Smooth muscle cell (in vitro differentiated cells): ENCODE measurements at regions not wholly inside any gene's neighbourhood (a gene's known extent, or its start where the extent isn't known, plus 50 kb on each side); places are given as distances from the start of the nearest gene placed in this dataset.
A peak's percentile ranks its signal among the peaks of the same experiment; 100 is the strongest.

Experiments used
- DNase-seq: peaks from one replicate; lab custom pipeline; 2025; ENCODE audit not compliant: unreplicated experiment; lab: John Stamatoyannopoulos, UW
- H2AFZ ChIP-seq: fragments of 200-600 bp; sonication (generic); 2 replicates; pipeline ENCODE4 v1.6.0; 2016; ENCODE audit warnings: antibody characterized with exemption, low read depth, mild to moderate bottlenecking
- H3F3A ChIP-seq: fragments of 200-600 bp; sonication (generic); 2 replicates; pipeline ENCODE4 v1.6.0; 2017; ENCODE audit warnings: antibody characterized with exemption, low read depth
- H3K27ac ChIP-seq: fragments of 200-600 bp; sonication (generic); 2 replicates; pipeline ENCODE4 v1.5.1; 2016; ENCODE audit warnings: low read depth, mild to moderate bottlenecking
- H3K27me3 ChIP-seq: fragments of 200-600 bp; sonication (generic); 2 replicates; pipeline ENCODE4 v1.6.1; 2016; ENCODE audit warnings: low read depth, mild to moderate bottlenecking
- H3K36me3 ChIP-seq: fragments of 200-600 bp; sonication (generic); 2 replicates; pipeline ENCODE4 v1.5.1; 2016; ENCODE audit warnings: low read depth
- H3K4me1 ChIP-seq: fragments of 200-600 bp; sonication (generic); 2 replicates; pipeline ENCODE4 v1.5.1; 2016; ENCODE audit warnings: low read depth
- H3K4me2 ChIP-seq: fragments of 200-600 bp; sonication (generic); 2 replicates; pipeline ENCODE4 v1.6.0; 2016; ENCODE audit warnings: mild to moderate bottlenecking
- H3K4me3 ChIP-seq: fragments of 200-600 bp; sonication (generic); 2 replicates; pipeline ENCODE4 v1.5.1; 2016; ENCODE audit warnings: mild to moderate bottlenecking
- H3K79me2 ChIP-seq: fragments of 200-600 bp; sonication (generic); 2 replicates; pipeline ENCODE4 v1.6.0; 2016; ENCODE audit warnings: low read depth, mild to moderate bottlenecking
- H3K9ac ChIP-seq: fragments of 200-600 bp; sonication (generic); 2 replicates; pipeline ENCODE4 v1.6.0; 2016; ENCODE audit warnings: low read depth
- H3K9me3 ChIP-seq: fragments of 200-600 bp; sonication (generic); replicated peaks from 2 replicates; pipeline ENCODE4 v1.5.1; 2016; ENCODE audit warnings: low read depth
- H4K20me1 ChIP-seq: fragments of 200-600 bp; sonication (generic); 2 replicates; pipeline ENCODE4 v1.6.0; 2016; ENCODE audit warnings: low read depth
- CTCF ChIP-seq: fragments of 200-600 bp; sonication (generic); IDR thresholded peaks from 2 replicates; pipeline ENCODE4 v1.5.1; 2017; ENCODE audit warnings: borderline replicate concordance, mild to moderate bottlenecking, antibody characterized with exemption; ENCODE audit not compliant: insufficient read depth, poor library complexity, severe bottlenecking
- WGBS: methylation state at CpG from one replicate; pipeline ENCODE4 v1.1.7; 2016; ENCODE audit warnings: low lambda C conversion rate; 5-methylcytosine and 5-hydroxymethylcytosine counted together

GRCh38 chr4:175419236-175419718, 392.8 kb downstream of the GPM6A start:
- Histone ChIP-seq H3K9me3 (peaks cover 5% of the 10 kb centered on the region), H2AFZ (peak overlapping the region; percentile 53), H3K4me2 (peak overlapping the region; percentile 40), H3K27ac (peak overlapping the region; percentile 93), H3K4me3 (no peak overlapping the region), H3K9ac (peak overlapping the region; percentile 75), H3K4me1 (peaks cover 3% of the 10 kb centered on the region), H3K27me3 (no peaks in the 10 kb centered on the region), H3K36me3 (peaks cover 3% of the 10 kb centered on the region), H3K79me2 (no peaks in the 10 kb centered on the region), H4K20me1 (no peaks in the 10 kb centered on the region), H3F3A (no peaks in the 10 kb centered on the region)
- 14% methylated on average over 2 of the region's 2 CpGs for WGBS
- no peak for TF ChIP-seq CTCF
- DNase-seq, result no peak

- TF ChIP-seq CTCF, result no peak
- Histone ChIP-seq H3K27me3 (no peaks in the 10 kb centered on the region), H3K9ac (no peak overlapping the region), H4K20me1 (no peaks in the 10 kb centered on the region), H3K4me1 (peaks cover 3% of the 10 kb centered on the region), H3F3A (no peaks in the 10 kb centered on the region), H3K79me2 (no peaks in the 10 kb centered on the region), H3K9me3 (no peaks in the 10 kb centered on the region), H2AFZ (no peak overlapping the region), H3K36me3 (no peaks in the 10 kb centered on the region), H3K4me3 (no peak overlapping the region), H3K27ac (peak overlapping the region; percentile 93), H3K4me2 (peak overlapping the region; percentile 20)
- DNase-seq, result no peak
- 52% methylated on average over 3 of the region's 3 CpGs for WGBS
Measured at GRCh38 chr4:175421506-175421905, 390.6 kb downstream of the GPM6A start.

DNA sequence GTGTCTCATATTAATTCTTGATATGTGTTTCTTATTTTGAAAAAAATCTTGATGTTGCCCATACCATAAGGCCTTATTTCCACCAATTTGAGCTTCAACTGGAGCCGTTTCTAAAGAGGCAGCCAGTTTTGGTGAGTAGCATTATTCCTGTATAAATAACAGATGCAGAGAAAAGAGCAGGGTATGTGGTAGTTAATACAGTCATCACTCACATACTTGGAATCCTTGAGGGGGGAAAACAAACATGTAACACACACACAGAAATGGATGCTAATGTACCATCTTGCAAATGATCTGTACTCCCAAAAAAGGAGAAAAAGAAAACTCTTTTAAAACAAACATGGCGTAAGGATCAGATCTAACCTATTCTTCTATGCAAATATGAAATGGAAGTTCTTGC, 389.7 kb downstream of the GPM6A start:
- no peaks in the 10 kb centered on the region for H3K27me3 ChIP-seq
- no peak overlapping the region for H3K4me3 ChIP-seq
- H3K79me2 ChIP-seq, result no peaks in the 10 kb centered on the region
- H3K4me2 ChIP-seq, result peak overlapping the region; percentile 20
- no peak overlapping the region for H3K9ac ChIP-seq
- 84% methylated on average over 2 of the region's 2 CpGs for WGBS
- no peak overlapping the region for H2AFZ ChIP-seq
- no peaks in the 10 kb centered on the region for H3K9me3 ChIP-seq
- H4K20me1 ChIP-seq, result no peaks in the 10 kb centered on the region
- no peaks in the 10 kb centered on the region for H3K36me3 ChIP-seq
- no peaks in the 10 kb centered on the region for H3F3A ChIP-seq
- H3K27ac ChIP-seq, result peak overlapping the region; percentile 47
- no peak for TF ChIP-seq CTCF
- H3K4me1 ChIP-seq, result peaks cover 3% of the 10 kb centered on the region
- no peak for DNase-seq

GRCh38 chr4:175424111-175424510, 388.0 kb downstream of the GPM6A start:
- Histone ChIP-seq H3K27ac (no peak overlapping the region), H3K27me3 (no peaks in the 10 kb centered on the region), H3K79me2 (no peaks in the 10 kb centered on the region), H3K9me3 (no peaks in the 10 kb centered on the region), H4K20me1 (no peaks in the 10 kb centered on the region), H3K4me1 (no peaks in the 10 kb centered on the region), H3F3A (no peaks in the 10 kb centered on the region), H3K4me3 (no peak overlapping the region), H2AFZ (no peak overlapping the region), H3K36me3 (no peaks in the 10 kb centered on the region), H3K4me2 (no peak overlapping the region), H3K9ac (no peak overlapping the region)
- no peak for DNase-seq
- 96% methylated on average over 4 of the region's 4 CpGs for WGBS
- no peak for TF ChIP-seq CTCF
